Hippocampal formation (tissue), 2 donors: ENCODE measurements at regions not wholly inside any gene's neighbourhood (a gene's known extent, or its start where the extent isn't known, plus 50 kb on each side); places are given as distances from the start of the nearest gene placed in this dataset.
"Not testable (repeated sequence)": the region's sequence is repeated elsewhere in the genome, so short reads cannot be mapped to it uniquely, and the experiment has no call there.

Source experiments
- DNase-seq, 2 donors: peaks; one replicate each; lab custom pipeline; 2025; lab: John Stamatoyannopoulos, UW

DNA sequence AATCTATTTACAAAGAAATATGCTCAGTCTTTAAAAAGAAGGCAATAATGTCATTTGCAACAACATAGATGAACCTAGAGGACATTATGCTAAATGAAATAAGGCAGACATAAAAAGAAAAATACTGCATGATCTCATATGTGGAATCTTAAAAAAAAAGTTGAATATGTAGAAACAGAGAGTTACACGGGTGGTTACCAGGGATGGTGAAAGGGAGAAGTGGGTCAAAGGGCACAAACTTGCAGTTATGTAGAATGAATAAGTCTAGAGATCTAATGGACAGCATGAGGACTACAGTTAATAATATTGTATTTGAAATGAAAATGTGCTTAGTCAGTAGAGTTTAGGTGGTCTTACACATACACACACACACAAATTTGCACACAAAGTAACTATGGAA, 88.2 kb upstream of the CCDC71L start:
- DNase-seq: no peak

DNA sequence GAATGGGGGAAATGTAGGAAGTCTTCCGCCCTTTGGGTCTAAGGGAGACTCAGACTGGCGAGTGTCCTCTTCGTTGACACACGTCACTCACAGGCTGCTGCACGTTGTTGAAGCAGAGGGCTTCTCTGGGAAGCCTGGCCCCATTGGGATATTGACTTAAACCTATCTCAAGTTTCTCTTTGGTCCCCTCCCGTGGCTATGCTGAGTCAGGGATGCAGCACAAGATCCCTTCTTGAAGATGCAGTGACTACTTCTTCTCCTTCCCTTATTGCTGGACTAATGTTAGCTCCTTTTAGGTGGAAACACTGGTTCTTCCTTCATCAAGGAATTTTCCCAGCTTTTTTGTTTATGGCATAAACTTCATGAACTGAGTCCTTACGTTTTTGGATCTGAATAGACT, 89.8 kb upstream of the CCDC71L start:
- DNase-seq: no peak

DNA sequence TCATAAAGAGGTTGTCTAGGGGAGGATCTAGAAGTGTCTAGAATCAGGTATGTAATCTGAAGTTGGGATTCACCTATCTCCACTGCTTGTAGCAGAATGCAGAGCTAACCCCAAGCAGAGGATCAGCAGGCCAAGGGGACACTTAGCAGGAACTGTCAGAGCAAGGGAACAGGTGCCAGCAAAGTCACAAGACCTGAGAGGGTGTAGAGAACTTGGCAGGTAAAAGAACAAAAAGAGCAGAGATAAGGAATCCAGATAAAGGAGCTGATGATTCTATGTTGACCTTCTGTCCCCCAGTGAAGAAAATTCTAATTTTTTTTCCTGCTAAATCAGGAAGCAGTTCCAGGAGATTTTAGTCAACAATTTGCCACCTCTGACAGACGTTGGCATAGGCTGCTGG, 91.4 kb upstream of the CCDC71L start:
- no peak for DNase-seq

DNA sequence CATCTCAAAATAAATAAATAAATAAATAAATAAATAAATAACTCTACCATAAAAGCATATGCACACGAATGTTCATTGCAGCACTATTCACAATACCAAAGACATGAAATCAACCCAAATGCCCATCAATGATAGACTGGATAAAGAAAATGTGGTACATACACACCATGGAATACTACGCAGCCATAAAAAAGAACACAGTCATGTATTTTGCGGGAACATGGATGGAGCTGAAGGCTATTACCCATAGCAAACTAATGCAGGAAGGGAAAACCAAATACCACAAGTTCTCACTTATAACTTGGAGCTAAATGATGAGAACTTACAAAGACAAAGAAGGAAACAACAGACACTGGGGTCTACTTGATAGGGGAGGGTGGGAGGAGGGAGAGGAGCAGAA, 94.1 kb upstream of the CCDC71L start:
- not testable (repeated sequence) for DNase-seq

DNA sequence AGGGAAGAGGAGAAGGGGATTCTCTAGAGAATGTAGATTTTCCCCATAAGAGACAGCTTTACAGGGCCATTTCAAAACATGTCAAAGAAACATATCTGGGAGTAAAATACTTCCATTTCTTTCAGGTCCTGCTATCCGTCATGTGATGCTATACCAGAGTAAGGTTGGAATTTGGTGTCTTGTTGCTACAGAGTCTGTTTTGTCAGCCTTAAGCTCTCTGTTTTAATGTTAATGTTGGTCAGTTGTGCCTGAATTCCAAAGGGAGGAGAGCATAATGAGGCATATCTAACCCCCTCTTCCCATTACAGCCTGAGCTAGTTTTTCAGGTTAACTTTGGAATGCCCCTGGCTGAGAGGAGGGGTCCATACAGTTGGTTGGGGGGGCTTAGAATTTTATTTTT, 94.7 kb upstream of the CCDC71L start:
- no peak for DNase-seq

DNA sequence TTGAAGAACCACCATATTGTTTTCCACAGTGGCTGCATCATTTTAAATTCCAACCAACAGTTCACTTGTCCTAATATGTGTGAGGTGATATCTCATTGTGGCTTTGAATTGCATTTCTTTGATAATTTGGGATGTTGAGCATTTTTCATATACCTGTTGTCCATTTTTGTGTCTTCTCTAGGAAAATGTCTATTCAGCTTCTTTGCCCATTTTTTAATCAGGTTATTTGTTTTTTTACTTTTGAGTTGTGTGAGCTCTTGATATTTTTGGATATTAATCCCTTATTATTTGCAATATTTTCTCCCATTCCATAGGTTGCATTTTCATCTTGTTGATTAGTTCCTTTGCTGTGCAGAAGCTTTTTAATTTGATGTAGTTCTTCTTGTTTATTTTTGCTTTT, 95.1 kb upstream of the CCDC71L start:
- DNase-seq: no peak

DNA sequence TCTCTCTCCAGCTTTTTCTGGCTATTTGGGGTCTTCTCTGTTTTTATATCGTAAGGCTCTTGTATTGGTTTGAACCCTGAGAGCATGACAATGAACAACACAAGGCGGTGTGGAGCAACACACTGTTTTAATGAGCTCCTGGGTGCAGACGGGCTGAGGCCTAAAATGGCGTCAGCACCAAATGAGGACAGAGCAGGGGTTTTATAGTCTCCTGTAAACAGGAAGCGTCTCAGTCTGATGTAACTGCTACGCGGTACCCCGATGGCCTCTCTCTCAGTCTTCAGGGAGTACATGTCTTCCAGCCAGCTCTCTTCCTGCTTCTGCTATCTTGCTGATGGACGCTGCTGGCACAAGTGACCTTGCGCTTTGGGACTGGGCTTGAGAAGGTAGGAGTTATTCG, 95.9 kb upstream of the CCDC71L start:
- no peak for DNase-seq

DNA sequence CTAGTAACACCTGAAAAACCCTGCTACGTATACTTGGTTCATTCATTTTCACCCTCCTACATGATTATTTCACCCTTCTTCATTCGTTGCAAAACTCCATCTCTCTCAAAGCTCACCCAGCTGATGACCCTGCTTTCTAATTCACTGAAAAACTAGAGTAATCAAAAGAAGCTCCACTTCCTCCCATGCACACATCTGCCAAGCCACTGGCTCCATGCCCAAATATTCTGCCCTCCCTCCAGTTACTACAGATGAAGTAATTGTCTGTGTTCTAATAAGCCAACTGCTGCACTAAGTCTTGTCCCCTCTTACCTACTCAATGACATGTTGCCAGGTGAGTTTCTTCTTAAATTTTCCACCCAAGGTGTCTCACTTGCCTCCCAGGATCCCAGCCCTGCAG, 96.9 kb upstream of the CCDC71L start:
- DNase-seq: no peak

DNA sequence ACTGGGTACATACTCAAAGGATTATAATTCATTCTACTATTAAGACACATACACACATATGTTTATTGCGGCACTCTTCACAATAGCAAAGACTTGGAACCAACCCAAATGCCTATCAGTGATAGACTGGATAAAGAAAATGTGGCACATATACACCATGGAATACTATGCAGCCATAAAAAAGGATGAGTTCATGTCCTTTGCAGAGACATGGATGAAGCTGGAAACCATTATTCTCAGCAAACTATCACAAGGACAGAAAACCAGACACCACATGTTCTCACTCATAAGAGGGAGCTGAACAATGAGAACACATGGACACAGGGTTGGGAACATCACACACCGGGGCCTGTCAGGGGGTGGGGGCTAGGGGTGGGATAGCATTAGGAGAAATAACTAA, 101.9 kb upstream of the CCDC71L start:
- DNase-seq: not testable (repeated sequence)

DNA sequence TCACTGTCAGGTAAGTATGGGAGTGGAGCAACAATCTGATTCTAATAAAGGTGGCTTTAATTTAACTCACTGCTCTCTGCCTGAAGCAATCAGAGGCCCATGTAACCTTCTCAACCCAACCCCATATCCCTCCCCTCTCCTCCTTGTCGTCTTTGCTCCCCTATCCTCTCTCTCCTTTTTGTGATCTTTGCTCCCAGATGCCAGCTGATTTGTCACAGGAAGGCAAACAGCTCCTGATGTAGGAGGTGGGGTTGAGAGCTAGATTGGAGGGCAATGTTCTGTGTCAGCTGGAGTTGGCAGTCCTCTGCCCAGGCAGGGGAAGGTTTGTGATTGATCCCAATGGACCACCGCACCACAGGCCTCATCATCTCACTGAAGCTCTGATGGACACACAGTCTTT, 101.4 kb upstream of the PIK3CG start:
- DNase-seq: no peak

DNA sequence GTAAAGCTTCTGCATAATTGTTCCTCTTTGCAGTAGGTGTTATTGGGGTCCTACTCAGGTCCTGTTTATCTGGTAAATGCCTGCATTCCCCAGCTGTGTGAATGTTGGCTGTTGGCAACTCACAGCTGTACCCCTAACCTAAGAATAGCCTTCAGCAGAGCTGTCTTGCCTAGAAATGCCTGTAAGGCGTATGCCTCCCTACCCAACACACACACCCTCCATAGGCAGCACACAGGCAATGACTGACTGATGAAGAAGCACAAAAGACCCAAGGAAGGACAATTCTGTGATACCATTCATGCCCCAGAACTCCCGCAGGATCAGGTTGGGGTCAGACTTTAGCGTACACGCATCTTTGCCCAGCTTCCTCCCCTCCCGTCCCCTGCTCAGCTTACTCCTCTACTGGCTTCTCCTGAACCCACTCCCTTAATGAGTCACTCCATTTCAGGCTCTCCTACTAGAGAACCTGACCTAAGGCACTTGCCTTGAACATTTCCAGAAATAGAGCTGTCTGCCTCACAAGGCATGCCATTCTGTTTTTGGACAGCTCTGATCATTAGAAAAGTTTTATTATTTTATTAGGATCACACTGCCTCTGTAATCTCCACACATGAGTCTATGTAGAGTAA, 99.2 kb upstream of the PIK3CG start:
- DNase-seq: no peak

DNA sequence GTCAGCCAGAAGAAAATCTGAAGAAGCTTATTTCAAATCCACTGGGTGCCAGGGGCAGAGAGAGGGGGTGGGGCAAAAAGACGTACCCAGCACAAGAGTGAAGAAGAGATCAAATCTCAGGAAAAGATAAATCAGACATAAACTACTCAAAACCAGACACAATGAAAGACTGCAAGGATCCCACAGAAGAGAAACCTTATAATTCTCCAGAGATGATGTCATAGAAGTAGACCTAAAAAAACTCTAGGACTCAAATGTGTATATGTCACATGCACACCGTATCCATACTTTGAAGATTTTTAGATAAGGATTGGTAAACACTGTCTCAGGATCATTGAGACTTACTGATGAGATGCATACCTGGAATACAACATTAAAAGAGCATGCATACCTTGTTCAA, 98.5 kb upstream of the PIK3CG start:
- no peak for DNase-seq

DNA sequence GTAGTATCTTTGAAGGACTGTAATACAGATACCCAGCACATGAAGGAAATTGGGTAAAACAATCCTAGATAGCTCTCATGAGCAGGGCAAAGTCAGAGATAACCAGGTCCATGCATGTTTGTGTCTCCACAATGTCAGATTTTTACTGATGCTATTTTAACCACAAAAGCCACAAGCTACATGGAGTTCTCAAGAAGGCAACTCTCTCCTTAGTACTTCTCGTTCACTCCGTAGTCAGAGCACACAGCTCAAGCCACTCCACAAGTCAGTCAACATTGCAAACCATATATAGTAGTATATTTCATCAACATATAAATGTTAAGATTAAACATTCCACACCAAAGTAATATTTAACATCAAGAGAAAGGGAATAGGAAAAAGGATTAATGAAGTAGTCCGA, 98.0 kb upstream of the PIK3CG start:
- DNase-seq: no peak

DNA sequence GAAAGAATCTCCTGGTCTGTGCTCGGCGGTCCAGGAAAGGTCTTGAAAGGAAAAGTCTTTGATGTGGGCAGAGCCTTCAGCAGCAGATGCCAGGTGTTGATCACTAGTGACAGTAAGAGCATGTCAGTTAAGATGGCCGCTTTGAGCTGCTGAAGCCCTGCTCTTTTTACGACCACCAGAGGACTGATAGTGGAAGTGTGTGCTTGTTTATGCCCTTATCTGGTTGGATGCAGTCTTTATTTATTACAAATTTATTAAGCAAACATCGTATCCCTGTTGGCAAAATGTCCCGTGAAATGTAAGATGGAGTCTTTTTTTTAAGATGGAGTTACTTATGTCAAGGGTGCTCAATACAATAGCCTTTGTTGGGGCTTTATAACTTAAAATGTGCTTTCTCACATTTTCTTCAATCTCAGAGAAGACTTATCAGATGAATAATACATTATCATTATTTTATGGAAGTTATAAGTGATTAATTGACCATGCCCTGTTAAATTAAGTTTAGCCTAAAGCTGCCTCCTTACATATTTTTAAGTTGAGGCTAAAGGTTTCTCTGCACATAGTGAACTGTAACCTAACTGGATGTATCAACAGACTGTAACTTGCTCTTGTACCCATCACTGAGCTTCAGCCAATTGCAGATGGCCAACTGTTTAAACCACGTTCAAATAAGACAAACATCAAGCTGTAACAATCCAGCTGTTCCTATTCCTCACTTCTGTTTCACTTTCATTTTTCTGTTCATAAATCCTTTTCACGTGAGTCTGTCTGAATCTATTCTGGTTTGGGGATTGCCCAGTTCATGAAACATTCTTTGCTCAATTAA, 97.4 kb upstream of the PIK3CG start:
- no peak for DNase-seq

DNA sequence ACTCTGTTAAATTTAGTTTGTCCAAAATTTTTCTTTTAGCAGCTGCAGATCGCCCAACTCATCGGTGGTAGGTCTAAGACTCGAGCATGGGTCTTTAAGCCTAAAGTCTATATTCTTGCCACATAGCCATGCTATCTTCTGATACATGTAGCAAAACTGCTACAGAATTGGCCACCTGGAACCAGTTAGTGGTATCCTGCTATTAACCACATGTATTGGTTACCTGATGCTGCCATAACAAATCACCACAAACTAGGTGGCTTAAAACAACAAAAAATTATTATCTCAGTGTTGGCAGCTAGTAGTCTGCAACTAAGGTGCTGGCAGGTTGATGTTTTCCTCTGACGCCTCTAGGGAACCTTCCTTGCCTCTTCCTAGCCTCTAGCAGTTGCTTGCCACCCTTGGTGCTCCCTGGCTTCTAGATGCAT, 96.7 kb upstream of the PIK3CG start:
- DNase-seq: no peak

DNA sequence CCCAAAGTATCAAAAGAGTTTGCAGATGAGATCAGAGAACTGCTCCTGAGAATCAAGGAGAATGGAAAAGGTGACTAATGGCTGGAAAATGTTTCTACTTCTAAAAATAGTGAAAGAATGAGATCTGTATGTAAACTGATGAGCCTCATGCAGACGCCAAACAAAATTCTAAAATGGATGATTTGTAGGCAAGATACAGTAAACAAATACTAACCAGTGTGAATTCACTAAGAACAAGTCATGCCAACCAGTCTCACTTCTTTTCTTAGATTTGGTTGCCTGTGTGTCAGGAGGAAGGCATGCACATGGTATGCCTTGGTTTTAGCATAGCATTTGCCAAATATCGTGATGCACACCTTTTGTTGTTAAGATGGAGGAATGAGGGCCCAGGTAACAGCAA, 94.9 kb upstream of the PIK3CG start:
- no peak for DNase-seq

DNA sequence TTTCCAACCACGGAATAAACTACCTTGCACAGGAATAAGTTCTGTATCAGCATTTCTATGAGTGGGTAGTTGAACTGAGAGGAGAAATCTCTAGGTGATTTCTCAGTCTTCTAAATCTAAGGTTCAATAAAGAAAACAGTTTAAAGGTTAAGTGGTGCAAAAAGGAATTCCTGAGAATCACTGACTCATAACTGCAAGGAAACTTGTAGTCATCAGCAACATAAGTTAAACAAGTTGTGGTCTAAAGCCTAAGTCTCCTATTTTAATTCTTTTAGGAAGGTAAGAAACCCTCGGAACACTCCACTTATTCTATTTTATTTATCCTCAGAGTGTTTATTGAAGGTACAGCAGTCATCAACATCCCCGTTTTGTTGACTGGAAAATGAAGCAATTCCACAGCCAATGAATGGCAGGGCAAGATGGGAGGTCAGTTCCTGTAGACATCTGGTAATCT, 92.4 kb upstream of the PIK3CG start:
- DNase-seq: no peak

DNA sequence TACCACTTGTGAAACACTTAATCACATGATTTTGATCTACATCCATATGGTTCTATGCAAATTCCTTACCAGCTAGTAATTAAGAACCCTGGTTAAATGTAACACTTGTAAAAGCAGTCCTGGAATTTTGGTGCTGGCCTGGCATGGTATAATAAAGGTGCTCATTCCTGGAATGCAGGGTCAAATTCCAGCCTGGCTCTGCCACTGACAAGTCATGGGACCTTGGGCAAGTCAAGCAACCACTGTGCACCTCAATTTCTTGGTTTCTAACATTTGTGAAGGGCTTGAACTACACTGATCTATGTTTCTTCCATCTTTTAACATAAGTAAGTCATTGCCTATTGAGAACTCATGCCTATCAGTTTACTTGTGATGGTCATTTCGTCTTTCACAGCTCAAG, 91.9 kb upstream of the PIK3CG start:
- DNase-seq: no peak

DNA sequence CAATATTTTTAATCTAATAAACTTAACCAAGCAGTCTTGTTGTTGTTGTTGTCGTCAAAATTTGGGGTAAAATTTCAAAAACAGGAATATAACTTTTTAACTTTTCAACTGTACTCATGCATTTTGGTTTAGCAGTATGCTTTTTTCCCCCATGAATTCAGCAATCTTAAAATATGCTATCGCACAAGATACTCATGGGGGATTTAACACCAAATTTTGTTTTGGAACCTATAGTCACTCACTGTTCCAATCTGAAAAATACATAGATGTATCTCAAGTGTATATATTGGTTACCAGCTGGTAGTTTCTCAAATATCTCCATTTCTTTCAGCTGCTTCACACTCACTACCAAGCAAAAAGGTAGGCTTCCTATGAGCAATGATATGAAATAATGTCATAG, 91.4 kb upstream of the PIK3CG start:
- no peak for DNase-seq

DNA sequence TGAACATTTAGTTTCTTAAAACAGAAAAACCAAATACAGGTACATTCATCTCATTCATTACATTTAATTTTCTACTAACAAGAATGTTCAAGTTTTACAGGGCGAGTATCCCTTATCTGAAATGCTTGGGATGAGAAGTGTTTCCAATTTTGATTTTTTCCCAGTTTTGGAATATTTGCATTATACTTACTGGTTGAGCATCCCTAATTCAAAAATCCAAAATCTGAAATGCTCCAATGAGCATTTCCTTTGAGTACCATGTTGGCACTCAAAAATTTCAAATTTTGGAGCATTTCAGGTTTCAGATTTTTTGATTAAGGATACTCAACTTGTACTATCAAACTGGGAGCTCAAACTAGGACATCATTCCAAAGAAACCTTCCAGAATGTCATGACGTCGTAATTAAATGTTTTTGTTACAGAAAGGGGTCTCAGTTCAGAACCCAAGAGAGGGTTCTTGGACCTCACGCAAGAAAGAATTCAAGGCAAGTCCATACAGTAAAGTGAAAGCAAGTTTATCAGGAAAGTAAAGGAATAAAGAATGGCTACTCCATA, 90.8 kb upstream of the PIK3CG start:
- DNase-seq: no peak

DNA sequence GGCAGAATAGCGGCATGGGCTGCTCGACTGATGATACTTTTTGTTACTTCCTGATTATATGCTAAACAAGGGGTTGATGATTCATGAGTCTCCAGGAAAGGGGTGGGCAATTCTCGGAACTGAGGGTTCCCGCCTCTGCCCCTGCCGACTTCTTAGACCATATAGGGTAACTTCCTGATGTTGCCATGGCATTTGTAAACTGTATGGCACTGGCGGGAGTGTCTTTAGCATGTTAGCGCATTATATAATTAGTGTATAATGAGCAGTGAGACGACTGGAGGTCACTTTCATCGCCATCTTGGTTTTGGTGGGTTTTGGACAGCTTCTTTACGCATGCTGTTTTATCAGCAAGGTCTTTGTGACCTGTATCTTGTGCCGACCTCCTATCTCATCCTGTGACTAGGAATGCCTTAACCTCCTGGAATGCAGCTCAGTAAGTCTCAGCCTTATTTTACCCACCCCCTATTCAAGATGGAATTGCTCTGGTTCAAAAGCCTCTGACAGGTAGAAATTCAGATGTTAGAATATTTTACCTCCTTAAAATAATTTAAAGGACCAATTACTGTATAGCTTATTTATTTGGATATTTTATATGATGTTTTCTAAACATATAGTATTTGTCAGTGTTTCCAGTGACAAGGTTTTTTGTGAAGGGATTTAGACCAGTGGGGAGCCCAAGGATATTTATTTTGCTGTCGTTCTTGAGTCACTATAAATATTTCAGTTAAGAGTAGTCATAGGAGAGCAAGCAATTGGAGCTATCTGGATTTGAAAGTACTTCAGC, 90.1 kb upstream of the PIK3CG start:
- DNase-seq: no peak

DNA sequence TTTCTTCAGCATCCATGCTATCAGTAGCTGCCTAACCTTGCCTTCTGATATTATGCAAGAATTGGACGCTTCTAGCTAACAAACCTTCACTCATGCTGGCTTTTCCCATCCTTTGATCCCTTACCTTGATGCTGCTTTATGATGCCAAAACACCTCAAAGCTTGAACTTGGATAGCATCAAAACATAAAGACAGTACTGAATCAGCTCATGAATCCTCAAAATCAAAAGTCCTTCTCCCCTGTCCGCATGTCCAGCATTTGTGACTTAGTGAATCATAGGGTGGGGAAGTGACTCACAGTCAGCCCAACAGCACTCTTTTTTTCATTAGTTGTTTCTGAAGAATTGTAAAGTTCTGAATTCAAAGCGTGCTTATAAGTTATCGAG, 89.5 kb upstream of the PIK3CG start:
- no peak for DNase-seq
